Neural crest cell (in vitro differentiated cells): ENCODE measurements at regions not wholly inside any gene's neighbourhood (a gene's known extent, or its start where the extent isn't known, plus 50 kb on each side); places are given as distances from the start of the nearest gene placed in this dataset.

ENCODE experiments used
- DNase-seq: peaks from one replicate; pipeline ENCODE4 v3.0.0; 2021; ENCODE audit warnings: low read depth, mixed read lengths, low spot score
- H3K27ac Mint-ChIP-seq: one replicate; pipeline ENCODE4 v1.8.0; 2021; ENCODE audit warnings: mild to moderate bottlenecking, mixed read lengths; ENCODE audit not compliant: unreplicated experiment
- H3K27me3 Mint-ChIP-seq: 2 replicates; pipeline ENCODE4 v1.8.0; 2021; ENCODE audit warnings: low read depth, mild to moderate bottlenecking, mixed read lengths
- H3K36me3 Mint-ChIP-seq: 2 replicates; pipeline ENCODE4 v1.8.0; 2021; ENCODE audit warnings: low read depth, mild to moderate bottlenecking, mixed read lengths
- H3K4me1 Mint-ChIP-seq: 2 replicates; pipeline ENCODE4 v1.8.0; 2021; ENCODE audit warnings: mixed read lengths
- H3K4me3 Mint-ChIP-seq: one replicate; pipeline ENCODE4 v1.8.0; 2021; ENCODE audit warnings: mild to moderate bottlenecking, mixed read lengths
- H3K9me3 Mint-ChIP-seq: 2 replicates; pipeline ENCODE4 v1.8.0; 2021; ENCODE audit warnings: mixed read lengths
- TF ChIP-seq, protein P1 (sequence below): fragments of 200-600 bp; sonication (generic); conservative IDR thresholded peaks from 2 replicates; pipeline ENCODE4 v1.5.0; 2021; ENCODE audit warnings: antibody characterized with exemption, mild to moderate bottlenecking

DNA sequence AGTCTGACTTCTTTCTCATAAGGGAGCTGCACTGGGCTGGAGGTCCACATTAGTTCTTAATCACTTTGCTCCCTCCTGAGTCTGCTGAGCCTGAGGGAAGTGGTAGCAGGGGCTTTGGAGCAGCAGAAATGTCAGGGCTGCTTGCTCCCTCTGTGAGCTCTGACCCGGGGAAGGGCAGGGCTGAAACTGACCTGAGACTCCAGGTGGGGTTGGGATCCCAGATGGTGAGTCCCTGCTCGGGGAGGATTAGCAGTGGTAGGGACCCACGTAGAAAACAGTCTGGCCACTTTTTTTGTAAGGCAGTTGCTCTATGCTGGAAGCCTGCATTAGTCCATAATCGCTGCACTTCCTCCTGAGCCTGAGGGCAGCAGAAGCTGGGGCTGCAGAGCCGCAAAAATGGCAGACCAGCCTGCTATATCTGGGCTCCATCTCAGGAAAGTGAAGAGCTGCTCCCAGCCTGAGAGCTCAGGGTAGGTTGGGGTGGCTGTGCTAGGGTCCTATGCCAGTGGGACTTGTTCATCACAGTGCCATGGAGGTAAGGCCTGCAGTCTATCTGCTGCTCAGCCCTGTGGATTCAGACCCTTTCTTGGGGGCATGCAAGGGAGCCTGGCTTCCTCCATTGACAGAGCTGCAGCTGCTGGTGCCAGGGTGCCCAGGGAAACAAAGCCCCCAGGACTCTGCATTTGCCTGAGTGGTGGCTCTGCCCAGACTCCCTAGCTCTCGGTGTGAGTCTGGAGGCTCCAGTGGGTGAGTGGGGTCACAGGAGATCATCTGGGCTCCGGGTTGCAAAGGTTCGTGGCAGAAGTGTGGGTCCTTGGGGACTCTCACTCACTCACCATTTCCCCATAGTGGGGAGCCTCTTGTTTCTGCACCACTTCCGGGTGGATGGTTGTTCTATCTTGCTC, 854.3 kb downstream of the LUZP2 start:
- no peaks in the 10 kb centered on the region for H3K27me3 Mint-ChIP-seq
- no peaks in the 10 kb centered on the region for H3K36me3 Mint-ChIP-seq
- peaks cover 4% of the 10 kb centered on the region for H3K9me3 Mint-ChIP-seq
- no peaks in the 10 kb centered on the region for H3K4me1 Mint-ChIP-seq
- H3K4me3 Mint-ChIP-seq: no peak overlapping the region
- no peak for DNase-seq
- no peak overlapping the region for H3K27ac Mint-ChIP-seq
- TF ChIP-seq, protein P1, sequence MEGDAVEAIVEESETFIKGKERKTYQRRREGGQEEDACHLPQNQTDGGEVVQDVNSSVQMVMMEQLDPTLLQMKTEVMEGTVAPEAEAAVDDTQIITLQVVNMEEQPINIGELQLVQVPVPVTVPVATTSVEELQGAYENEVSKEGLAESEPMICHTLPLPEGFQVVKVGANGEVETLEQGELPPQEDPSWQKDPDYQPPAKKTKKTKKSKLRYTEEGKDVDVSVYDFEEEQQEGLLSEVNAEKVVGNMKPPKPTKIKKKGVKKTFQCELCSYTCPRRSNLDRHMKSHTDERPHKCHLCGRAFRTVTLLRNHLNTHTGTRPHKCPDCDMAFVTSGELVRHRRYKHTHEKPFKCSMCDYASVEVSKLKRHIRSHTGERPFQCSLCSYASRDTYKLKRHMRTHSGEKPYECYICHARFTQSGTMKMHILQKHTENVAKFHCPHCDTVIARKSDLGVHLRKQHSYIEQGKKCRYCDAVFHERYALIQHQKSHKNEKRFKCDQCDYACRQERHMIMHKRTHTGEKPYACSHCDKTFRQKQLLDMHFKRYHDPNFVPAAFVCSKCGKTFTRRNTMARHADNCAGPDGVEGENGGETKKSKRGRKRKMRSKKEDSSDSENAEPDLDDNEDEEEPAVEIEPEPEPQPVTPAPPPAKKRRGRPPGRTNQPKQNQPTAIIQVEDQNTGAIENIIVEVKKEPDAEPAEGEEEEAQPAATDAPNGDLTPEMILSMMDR: no peak

DNA sequence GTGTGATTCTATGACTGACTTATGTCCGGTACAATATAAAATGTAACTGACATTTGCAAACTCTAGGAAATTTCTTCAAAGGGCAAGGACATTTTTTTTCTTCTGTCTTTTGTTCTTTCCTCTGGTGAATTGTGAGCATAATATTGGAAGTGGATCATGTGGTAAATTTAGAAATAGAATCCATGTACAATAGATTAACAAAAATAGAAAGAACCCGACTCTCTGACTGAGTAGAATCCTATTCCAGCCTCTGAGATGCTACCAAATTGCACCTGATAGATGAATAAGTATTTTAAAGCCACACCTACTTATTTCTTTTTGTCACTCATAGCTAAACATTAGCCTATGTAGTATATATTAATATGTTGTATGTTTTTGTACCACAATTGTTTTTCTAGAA, 860.3 kb downstream of the LUZP2 start:
- Mint-ChIP-seq H3K4me1 (no peaks in the 10 kb centered on the region), H3K27me3 (no peaks in the 10 kb centered on the region), H3K9me3 (no peaks in the 10 kb centered on the region), H3K27ac (no peak overlapping the region), H3K4me3 (no peak overlapping the region), H3K36me3 (no peaks in the 10 kb centered on the region)
- TF ChIP-seq, protein P1: no peak
- no peak for DNase-seq

DNA sequence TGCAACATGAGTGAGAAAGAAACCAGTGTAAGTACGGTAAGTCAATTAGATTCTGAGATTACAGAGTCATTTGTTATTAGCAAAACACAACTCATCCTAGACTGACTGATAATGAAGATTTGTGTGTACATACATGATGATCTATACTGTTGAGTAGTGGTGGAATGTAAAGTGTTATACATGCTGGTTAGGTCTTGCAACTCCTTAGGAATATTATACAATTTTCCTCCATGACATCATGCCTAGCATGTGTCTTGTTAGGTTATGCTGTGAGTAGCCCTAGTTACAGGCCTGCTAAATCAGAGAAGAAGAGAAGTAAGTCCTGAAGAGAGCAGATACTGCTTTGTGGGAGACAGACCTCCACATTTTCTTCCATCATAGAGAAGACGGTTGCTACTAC, 880.6 kb downstream of the LUZP2 start:
- no peak for DNase-seq
- H3K27me3 Mint-ChIP-seq: no peaks in the 10 kb centered on the region
- no peaks in the 10 kb centered on the region for H3K4me1 Mint-ChIP-seq
- H3K27ac Mint-ChIP-seq: no peak overlapping the region
- TF ChIP-seq, protein P1: no peak
- H3K36me3 Mint-ChIP-seq: no peaks in the 10 kb centered on the region
- H3K9me3 Mint-ChIP-seq: peaks cover 7% of the 10 kb centered on the region
- H3K4me3 Mint-ChIP-seq: no peak overlapping the region

DNA sequence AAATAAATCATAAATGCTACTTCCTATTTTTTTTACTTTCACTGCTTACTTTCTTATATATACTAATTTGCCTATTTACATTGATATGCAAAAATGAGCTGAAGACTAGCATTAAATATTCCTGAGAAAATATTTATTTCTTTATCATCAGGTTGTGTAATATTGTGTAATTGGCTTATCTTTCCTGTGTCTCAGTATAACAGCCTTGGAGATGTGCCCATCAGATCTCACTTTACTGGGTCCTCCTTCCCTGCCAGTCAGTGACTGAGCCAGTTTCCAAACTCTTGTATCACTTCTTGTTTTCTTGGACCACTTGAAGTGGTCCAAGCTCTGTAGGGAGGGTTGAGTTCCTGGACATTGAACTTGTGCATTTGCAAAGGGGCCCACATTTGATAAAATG, 900.0 kb downstream of the LUZP2 start:
- H3K36me3 Mint-ChIP-seq: no peaks in the 10 kb centered on the region
- TF ChIP-seq, protein P1: no peak
- DNase-seq: no peak
- H3K4me1 Mint-ChIP-seq: no peaks in the 10 kb centered on the region
- no peak overlapping the region for H3K27ac Mint-ChIP-seq
- no peak overlapping the region for H3K4me3 Mint-ChIP-seq
- no peaks in the 10 kb centered on the region for H3K9me3 Mint-ChIP-seq
- H3K27me3 Mint-ChIP-seq: no peaks in the 10 kb centered on the region

DNA sequence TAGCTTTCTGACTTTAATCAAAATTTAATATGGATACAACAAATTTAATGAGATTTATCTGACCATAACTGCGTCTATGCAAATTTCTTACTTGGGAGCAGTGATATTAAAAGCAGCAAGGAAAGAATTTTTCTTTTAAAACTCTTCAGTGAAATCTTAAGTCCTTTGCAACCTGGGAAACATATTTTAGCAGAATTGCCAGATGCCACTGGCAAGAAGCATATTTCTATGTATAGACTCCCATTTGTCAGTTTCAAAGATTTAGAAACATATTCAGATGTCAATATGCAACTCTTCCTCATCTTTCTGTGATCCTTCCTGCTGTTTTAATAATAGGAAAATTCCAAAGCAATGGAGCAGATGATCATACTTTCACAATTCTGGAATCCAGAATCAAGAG, 911.3 kb downstream of the LUZP2 start:
- Mint-ChIP-seq H3K36me3 (no peaks in the 10 kb centered on the region), H3K27me3 (no peaks in the 10 kb centered on the region), H3K27ac (no peak overlapping the region), H3K4me3 (no peak overlapping the region), H3K9me3 (no peaks in the 10 kb centered on the region), H3K4me1 (no peaks in the 10 kb centered on the region)
- TF ChIP-seq, protein P1: no peak
- no peak for DNase-seq
